SHP77 treated with DMSO at 0.1 percent for 48 hours (cell line): ENCODE measurements at regions not wholly inside any gene's neighbourhood (a gene's known extent, or its start where the extent isn't known, plus 50 kb on each side); places are given as distances from the start of the nearest gene placed in this dataset.

ENCODE experiments used
- DNase-seq: peaks from one replicate; lab custom pipeline; 2025; lab: John Stamatoyannopoulos, UW

DNA sequence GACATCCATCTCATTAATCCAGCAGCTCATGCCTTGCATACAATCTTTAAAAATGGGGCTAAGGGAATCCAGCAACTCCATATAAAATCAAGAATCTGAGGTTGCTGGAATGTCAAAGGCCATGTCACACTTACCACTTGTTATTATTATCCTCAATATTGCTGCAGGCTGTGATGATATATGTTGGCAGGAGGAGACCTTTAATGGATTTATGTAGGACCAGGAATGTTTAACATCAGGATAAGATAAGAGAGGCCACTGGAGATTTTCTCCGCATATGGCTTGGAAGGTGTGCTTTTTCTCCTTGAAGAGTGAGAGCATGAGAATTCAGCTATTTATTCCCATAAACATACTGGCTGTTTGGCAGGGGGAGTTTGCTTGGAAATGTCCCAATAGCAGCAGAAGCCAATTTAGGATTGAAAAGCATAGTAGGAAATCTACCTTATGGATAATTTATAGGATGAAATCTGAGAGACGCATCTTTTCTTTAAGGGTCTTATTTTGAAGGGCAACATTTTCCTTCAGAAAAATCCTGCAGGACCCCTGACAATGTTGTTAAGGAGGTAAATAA lies 481.4 kb downstream of the AGTPBP1 start:
- no peak for DNase-seq

DNA sequence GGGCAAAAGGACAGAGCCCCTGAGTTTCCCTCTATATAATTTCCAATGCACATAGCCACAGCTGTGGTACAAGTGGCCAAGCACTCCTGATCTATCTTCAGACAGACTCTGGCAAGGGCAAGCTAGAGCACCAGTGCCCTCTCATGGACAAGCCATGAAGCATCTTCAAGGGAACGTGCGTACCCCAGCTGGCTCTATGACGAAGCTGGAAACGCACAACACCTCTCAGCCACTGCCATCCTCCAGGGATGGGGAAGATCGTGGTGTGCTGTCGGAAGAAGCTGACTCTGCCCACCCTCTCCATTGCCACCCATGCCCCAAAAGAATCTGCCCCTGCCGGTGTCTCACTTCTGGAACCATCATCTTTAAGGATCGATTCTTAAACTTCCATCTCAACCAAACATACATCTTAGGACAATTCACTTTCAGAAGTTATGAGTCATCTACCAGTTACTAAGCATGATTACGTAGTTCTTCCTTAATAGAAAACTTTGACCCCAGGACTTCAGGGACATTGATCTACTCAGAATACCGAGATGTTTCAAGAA lies 482.9 kb downstream of the AGTPBP1 start:
- peak; percentile 11 for DNase-seq

DNA sequence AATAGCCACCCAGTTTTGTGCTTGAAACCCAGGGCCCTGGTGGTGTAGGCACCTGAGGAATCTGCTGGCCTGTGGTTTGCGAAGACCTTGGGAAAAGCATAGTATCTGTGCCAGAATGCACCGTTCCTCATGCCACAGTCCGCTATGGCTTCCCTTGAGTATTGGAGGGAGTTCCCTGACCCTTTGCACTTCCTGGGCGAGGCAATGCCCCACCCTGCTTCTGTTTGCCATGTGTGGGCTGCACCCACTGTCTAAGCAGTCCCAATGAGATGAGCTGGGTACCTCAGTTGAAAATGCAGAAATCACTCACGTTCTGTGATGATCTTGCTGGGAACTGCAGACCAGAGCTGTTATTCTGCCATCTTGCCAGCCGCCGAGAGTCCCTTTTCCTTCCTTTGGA lies 483.5 kb downstream of the AGTPBP1 start:
- no peak for DNase-seq

- no peak for DNase-seq
These were observed 492.5 kb downstream of the AGTPBP1 start for GRCh38 chr9:85249313-85249621.

- no peak for DNase-seq
These were observed 493.0 kb downstream of the AGTPBP1 start for GRCh38 chr9:85248514-85249312.

DNA sequence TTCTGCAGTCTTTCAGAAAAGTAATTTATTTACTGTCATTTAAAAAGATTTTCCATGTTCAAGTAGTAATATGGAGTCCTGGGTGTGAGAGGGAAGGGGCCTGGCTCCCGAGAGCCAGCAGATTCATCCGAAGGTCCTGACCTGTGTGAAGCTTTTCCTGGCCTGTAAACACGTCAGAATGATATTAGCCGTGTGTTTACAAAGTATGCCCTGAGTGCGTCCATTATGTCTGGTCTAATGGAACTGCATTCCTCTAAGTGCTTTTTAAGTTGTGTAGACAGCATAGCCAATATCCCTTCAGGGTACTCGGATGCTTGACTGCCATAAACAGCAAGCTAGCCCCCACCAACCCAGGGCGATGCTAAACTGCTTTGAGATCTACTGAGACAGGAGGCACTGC lies 495.2 kb downstream of the AGTPBP1 start:
- DNase-seq: no peak

- no peak for DNase-seq
These were observed 496.9 kb downstream of the AGTPBP1 start for GRCh38 chr9:85244856-85245255.

DNA sequence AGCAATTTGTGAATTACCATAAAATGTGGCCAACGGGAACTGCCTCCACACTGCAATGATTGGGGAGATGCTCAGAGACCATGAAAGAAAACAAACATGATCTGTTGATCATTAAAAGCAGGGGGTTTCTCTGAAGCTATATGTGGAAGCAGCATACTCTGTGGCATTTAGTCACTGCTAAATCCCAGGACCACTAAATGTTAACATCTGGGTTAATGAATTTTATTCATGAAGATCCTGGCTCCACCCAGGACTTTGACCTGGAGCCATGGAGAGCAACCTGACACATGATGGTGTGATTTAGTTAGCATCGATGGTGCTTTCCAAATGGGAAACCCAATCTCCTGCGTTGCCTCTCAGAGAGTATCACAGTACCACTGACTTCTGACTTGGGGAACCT lies 497.8 kb downstream of the AGTPBP1 start:
- DNase-seq: no peak

- DNase-seq: no peak
These were observed 504.3 kb downstream of the AGTPBP1 start for GRCh38 chr9:85237478-85237877.

- no peak for DNase-seq
These were observed 511.7 kb downstream of the AGTPBP1 start for GRCh38 chr9:85230081-85230480.

DNA sequence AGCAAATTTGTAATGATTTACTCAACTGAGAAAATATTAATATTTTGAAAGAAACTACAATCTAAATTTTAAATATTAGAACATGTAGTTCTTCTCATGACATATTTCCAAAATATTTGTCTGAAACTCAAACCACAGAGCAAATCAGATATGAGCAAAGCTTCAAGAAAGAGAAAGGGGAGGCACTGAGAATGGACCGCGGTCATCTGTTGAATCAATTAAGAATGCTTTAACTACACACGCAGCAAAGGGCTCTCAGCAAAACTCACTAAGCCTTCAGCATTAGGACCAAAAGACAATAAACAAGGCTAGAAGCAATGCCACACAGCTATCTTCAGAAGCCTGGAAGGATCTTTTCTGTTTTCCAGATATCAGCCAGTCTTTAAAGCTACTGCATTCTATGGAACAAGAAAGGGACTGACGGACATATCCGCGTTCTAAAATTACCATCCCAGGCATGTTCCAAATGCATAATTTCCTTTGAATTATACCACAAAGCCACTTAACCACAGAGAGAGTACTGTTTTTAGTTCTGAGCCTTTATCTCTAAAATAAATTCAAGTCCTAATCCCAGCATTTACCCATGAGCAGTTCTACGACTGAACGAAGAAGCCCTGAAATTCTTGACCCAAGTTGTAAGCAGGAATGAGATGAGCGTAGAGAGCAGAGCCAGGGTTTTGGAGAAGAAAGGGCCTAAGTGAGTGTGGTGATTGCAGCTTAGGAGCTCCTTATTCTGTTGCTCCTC lies 513.5 kb downstream of the AGTPBP1 start:
- DNase-seq: no peak

- no peak for DNase-seq
These were observed 516.6 kb downstream of the AGTPBP1 start for GRCh38 chr9:85225180-85225579.

- no peak for DNase-seq
These were observed 517.0 kb downstream of the AGTPBP1 start for GRCh38 chr9:85224729-85225128.

DNA sequence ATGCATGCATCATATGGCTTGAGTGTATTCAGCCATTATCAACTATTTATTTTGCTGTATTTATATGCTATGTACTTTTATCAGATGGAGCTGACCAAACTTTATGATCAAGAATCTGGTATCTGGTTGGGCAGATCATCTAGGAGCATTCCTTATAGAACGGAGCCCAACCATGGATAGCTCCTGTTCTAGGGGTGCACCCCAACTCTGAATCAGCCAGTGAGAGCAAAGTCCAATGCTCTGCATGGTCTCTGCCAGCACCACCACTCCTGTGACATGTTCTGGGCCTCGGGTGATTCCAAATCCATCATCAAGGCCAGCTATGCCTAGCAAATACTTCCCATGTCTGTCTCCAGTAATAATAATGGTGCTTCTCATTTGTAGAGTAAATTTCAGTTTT lies 517.5 kb downstream of the AGTPBP1 start:
- DNase-seq: no peak

- DNase-seq: no peak
These were observed 518.1 kb downstream of the AGTPBP1 start for GRCh38 chr9:85223506-85224125.

GRCh38 chr9:85216601-85217000 lies 525.2 kb downstream of the AGTPBP1 start:
- no peak for DNase-seq

DNA sequence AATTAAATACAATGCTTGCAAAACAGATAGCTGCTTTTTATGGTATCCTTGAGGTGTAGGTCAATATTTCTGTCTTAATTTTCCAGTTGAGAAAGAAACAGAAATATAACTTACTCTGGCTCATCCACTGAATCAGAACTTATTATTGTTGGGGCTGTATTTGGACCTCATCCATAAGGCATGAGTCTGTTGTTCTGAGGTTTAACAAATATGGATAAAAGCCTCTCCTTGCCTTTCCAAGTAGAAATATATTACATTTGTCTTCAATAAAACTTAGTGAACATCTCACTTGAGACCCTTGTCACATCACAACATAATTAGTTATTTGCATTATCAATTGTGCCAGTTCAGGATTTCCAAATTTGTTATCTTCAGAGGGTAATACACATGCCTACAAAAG lies 525.8 kb downstream of the AGTPBP1 start:
- no peak for DNase-seq

GRCh38 chr9:85215416-85215815 lies 526.3 kb downstream of the AGTPBP1 start:
- DNase-seq: no peak

GRCh38 chr9:85213650-85214607 lies 527.8 kb downstream of the AGTPBP1 start:
- DNase-seq: no peak

DNA sequence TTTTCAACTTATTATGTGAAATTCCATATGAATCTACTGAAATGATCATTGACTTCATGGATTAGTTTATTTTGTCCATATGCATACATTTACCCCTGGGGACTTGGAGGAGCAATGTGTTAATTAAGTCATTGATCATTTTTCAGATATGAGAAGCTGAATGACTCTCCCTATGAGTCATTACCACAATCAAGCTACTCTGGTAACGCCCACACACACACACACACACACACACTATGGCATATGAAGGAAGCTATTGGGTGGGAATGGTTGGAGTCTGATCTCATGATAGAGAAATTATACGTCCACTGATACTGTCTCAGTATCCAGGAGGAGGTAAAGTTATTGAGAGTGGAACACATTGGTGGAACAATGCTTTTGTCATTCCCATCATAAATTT lies 528.9 kb downstream of the AGTPBP1 start:
- no peak for DNase-seq

GRCh38 chr9:85212209-85212608 lies 529.5 kb downstream of the AGTPBP1 start:
- DNase-seq: no peak
